AG04449 (cell line): ENCODE measurements at regions not wholly inside any gene's neighbourhood (a gene's known extent, or its start where the extent isn't known, plus 50 kb on each side); places are given as distances from the start of the nearest gene placed in this dataset.
A peak's percentile ranks its signal among the peaks of the same experiment; 100 is the strongest.

Experiments
- CTCF ChIA-PET: fragments of 350-600 bp; formaldehyde crosslinking; extraction: SDS; loops from one replicate; lab custom pipeline; 2021; ENCODE audit warnings: antibody characterized with exemption; lab: Yijun Ruan, JAX
- POLR2A ChIA-PET: fragments of 400-600, 350-600 bp; formaldehyde crosslinking; extraction: SDS; loops from one replicate; lab custom pipeline; 2020; ENCODE audit warnings: antibody characterized with exemption, inconsistent platforms; lab: Yijun Ruan, JAX
- DNase-seq: peaks from one replicate; pipeline ENCODE4 v3.0.0-alpha.2; 2010; ENCODE audit warnings: low read depth, low spot score
- H3K4me3 ChIP-seq: 2 replicates; pipeline ENCODE4 v1.5.1; 2011; ENCODE audit warnings: low read depth, mild to moderate bottlenecking, control low read depth, low read length
- CTCF ChIP-seq: IDR thresholded peaks from one replicate; pipeline ENCODE4 v1.5.1; 2011; ENCODE audit warnings: mild to moderate bottlenecking, moderate library complexity, low read length, control low read depth, inconsistent platforms; ENCODE audit not compliant: insufficient read depth; ENCODE audit errors: missing control alignments

DNA sequence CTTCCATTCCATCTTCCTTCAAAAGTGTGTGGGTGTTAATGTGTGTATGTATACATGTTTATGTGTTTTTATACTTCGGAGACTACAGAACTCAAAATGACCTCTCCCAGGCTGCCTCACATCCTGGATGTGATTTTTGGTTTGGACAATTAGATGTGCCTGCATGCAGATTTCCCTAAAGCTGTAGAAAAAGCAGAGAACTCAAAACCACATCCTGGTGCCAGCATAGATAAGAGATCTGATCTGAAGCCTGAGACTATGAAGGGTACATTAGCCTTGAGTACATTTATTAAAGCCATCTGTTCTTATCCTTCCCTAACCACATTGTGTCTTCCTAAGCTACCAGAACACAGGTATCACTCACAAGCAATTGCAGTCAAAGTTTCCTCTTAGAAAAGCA, 319.4 kb upstream of the RASGRP1 start:
- ChIA-PET CTCF (interaction anchor here (0.9 kb wide), 1 partner anchor 11 kb away, joined by 3 read pairs; no protein-coding TSS in a partner anchor), POLR2A (interaction anchor here (0.7 to 2.3 kb wide), 5 partner anchors 16 to 113 kb away, joined by 3 to 8 read pairs (median 4); no protein-coding TSS in a partner anchor)
- TF ChIP-seq CTCF: no peak
- DNase-seq: no peak
- no peak overlapping the region for H3K4me3 ChIP-seq

DNA sequence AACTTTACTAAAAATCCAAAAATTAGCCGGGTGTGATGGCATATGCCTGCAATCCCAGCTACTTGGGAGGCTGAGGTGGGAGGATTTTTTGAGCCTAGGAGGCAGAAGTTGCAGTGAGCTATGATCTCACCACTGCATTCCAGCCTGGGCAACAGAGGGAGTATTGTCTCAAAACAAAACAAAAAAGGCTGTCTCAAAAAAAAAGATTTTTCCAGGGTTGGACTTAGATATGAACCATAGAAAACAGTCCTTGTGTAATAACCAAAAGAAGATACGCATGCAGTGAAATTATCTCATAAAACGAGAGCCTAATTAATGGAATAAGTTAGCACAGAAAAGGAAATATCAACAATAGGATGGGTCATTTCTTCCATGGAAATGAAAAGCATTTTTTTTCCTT, 320.4 kb upstream of the RASGRP1 start:
- no peak overlapping the region for H3K4me3 ChIP-seq
- ChIA-PET CTCF (interaction anchor here (0.7 to 1.8 kb wide), 4 partner anchors 26 to 107 kb away, joined by 3 to 5 read pairs (median 3); no protein-coding TSS in a partner anchor), POLR2A (interaction anchor here (1.0 to 2.3 kb wide), 4 partner anchors 17 to 112 kb away, joined by 3 to 8 read pairs (median 5); no protein-coding TSS in a partner anchor)
- no peak for TF ChIP-seq CTCF
- no peak for DNase-seq

DNA sequence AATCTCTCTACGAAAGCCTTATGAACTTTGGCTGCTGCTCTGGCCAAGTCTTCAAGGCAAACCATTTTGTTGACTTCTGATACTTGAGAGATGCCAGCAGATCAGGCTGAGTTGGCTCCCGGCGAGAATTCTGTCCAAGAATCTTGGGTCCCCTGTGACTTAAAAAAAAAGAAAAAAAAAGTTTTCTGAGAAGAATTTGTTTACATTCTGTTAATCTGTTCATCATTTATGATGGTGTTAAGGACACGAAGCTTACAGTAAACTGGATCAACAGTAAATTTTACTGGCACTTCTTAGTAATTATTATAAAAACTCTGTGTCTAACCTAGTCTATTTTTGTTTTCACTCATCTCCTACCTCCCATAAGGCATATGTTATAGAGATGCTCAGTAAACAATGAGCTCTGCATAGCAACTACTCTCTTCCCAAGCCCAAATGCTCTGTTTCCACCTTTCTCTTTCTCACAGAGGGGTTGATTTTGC, 320.9 kb upstream of the RASGRP1 start:
- no peak for DNase-seq
- no peak overlapping the region for H3K4me3 ChIP-seq
- TF ChIP-seq CTCF: no peak
- CTCF ChIA-PET: interaction anchor here (0.7 to 1.8 kb wide), 7 partner anchors 17 to 287 kb away, joined by 3 to 5 read pairs (median 3); no protein-coding TSS in a partner anchor
- POLR2A ChIA-PET: interaction anchor here (0.6 to 2.3 kb wide), 2 partner anchors 10 to 110 kb away, joined by 3 to 8 read pairs; no protein-coding TSS in a partner anchor

DNA sequence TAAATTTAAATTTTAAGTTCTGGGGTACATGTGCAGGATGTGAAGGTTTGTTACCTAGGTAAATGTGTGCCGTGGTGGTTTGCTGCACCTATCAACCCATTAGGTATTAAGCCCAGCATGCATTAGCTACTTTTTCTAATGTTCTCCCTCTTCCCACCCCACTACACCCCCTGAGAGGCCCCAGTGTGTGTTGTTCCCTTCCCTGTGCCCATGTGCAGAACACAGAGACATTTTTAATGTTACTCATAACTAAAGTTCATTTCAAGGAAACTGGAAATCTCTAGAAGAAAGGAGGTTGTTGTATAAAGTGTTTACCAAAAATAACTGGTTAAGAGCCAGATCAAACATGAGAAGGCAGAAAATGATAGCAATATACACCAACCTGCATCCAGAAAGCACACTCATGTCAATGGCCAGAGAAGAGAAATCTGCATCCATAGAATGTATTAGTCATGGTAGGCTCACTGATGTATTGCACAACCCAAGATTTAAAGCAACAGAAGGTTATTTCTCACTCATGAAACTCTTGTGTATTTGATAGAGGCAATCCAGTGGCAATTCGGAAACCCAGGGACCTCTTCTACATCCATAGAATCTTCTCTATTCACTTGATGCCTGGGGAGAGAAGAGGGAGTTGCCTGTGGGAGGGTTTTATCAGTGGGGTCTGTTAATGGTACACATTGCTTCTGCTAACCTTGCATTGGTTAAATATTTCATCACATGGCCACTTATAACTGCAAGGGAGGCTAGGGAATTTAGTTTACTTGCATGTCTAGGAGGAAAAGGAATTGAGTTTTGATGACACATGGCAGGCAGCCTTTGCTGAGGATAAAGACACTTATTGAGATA, 321.9 kb upstream of the RASGRP1 start:
- no peak for DNase-seq
- CTCF ChIA-PET: interaction anchor here (0.8 to 1.8 kb wide), 5 partner anchors 18 to 286 kb away, joined by 3 to 5 read pairs (median 3); no protein-coding TSS in a partner anchor
- POLR2A ChIA-PET: interaction anchor here (0.6 to 2.3 kb wide), 2 partner anchors 9 to 109 kb away, joined by 3 to 8 read pairs; no protein-coding TSS in a partner anchor
- TF ChIP-seq CTCF: no peak
- H3K4me3 ChIP-seq: peak overlapping the region; percentile 42

DNA sequence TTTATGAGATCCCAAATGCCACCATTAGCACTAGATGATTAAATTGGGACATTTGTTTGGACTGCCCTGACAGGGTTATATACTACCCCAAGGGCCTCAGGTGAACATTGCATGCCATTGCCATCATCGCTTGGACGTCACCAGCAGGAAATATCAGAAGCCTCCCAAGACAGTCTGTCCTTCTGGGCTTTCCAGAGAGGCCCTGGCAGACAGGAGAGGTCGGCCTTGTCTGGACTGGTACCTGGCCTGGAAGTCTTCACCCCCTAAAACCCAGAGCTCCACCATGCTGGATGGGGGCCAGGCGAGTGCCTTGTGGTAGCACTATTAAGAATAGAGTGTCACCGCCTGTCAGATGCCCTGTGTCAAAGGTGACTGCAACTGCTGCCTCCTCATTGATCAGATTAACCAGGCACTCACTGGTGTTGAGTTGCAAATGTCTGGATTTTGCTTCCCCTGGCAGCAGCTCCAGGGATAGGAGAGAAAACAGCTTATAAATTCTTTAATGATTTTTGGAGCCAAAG, 324.1 kb upstream of the RASGRP1 start:
- CTCF ChIA-PET: interaction anchor here (0.7 kb wide), 1 partner anchor 11 kb away, joined by 3 read pairs; no protein-coding TSS in a partner anchor
- H3K4me3 ChIP-seq: no peak overlapping the region
- POLR2A ChIA-PET: no interaction called here
- DNase-seq: no peak
- TF ChIP-seq CTCF: no peak

DNA sequence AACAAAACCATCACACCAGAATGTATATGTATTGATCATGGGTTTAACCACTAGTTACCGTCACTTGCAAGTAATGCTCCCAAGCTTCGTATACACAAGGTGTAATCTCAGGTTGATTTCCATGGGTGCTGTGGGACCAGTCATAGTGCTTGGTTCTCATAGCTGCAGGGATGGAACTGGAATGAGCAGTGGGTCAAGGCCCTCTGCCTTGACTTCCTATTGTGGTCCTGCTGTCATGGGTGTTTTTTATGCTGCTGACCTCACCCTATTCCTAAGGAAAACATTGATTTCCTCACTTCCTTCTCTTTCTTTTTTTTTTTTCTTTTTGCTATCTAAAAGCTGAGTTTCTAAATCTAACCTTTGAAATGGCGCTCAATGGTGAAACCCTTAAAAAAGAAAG, 325.6 kb upstream of the RASGRP1 start:
- POLR2A ChIA-PET: interaction anchor here (1.1 kb wide), 1 partner anchor 1450 kb away, joined by 3 read pairs; no protein-coding TSS in a partner anchor
- CTCF ChIA-PET: interaction anchor here (1.0 kb wide), 1 partner anchor 183 kb away, joined by 3 read pairs; no protein-coding TSS in a partner anchor
- no peak for TF ChIP-seq CTCF
- H3K4me3 ChIP-seq: no peak overlapping the region
- no peak for DNase-seq
